GM19025 (cell line): ENCODE measurements at regions not wholly inside any gene's neighbourhood (a gene's known extent, or its start where the extent isn't known, plus 50 kb on each side); places are given as distances from the start of the nearest gene placed in this dataset.

Source experiments
- ATAC-seq: cut with Tn5 transposase; IDR thresholded peaks from one replicate; pipeline ENCODE4 v1.9.1; 2021; ENCODE audit warnings: mild to moderate bottlenecking, low read depth, moderate library complexity; ENCODE audit not compliant: unreplicated experiment

DNA sequence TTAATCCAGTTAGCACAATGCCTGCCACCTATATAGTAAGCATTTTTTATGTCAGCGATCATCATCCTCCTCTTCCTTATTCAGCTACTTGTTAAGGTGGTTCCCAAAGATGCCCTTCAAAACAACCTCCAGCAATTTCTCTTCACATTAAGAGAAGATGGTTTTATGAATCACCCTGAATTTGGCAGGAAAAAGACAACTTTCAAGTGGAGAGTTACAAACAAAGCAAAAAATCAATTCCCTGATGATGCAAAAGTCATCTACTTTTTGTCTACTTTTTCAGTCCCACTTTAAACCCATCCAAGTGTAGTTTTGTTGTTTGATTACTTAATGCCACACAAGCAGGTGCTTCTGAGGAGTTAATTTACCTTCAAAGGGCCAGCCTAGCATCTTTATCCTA lies 139.1 kb upstream of the SERP2 start:
- no peak for ATAC-seq

DNA sequence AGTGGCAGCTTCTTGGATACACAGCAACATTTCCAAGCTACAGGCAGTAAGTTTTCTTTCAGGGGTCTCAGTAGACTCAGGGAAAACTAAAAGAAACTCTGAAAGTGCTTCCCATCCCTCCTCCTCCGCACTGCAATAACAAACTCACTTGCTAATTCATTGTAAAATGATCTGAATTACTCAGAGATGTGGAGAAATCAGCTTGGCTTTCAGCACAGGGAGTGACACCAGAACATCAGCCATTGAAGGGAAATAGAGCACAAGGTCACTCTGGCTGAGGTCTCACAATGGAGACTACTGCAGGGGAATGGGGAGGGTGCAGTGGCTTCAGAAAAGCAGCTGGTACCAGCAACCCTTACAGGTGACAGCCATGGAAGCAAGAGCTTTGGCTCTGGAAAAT lies 137.3 kb upstream of the SERP2 start:
- ATAC-seq = no peak

DNA sequence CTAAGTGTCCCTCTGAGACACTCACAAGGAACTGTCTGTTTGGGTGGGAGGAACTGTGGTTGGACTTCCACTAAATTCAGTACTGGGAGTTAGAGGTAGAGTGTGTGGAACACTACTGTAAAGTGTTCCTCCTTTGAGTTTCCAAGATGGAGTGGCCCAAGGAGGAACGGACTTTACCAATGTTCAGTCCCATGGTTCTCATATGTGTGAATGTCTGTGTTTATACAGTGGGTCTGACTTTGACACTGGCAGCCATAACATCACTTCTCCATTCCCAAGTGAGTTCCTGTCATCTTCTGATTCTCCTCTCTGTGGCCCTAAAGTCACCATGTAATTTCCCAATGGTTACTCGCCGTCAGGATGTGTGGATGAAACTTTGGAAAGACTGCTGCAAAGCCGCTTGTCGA lies 136.8 kb upstream of the SERP2 start:
- no peak for ATAC-seq

DNA sequence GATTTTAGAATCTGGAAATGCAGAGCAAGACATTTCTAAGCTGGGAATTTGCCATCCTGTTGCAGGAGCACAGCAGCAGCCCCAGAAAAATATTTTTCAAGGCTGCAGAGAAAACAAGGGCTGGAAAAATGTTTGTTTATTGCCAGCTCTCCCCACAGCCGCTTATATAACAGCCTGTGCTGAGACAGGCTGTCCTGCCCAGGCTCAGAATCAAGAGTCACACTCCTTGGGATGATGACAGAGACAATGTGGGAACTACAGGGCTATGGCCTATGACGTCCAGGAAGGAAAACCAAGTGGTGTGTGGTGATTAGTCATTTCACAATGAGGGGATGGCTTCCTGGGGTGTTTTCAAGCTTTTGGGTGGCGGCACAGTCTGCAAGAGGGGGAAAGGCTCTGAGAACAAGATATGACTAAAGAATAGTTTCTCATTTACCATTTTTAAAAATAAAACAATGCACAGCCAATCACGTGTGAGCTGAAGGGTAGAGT lies 136.3 kb upstream of the SERP2 start:
- ATAC-seq = peak; percentile 67

DNA sequence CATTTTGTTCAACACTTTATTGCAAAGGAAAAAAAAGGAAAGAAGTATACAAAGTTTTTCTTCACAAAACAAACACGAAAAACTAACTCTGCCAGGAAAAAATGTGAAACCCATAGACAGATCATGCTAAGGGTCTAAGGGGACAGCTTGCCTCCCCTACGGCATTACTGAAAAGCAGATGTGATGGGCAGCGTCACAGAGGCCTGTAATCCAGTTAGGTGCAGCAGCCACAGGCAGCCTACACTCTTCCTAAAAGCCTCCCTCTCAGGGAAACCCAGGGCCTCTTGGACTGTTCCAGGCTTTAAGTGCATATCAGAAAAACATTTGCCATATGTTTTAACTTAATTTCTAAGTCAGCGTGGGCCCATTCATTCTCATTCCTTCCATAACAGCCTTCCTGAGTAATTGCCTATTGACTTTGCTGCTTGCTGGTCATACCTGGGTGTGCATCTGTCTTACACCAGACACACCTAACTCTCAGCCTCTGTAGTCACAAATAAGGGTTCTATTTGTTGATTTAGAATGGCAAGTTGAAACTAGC lies 135.7 kb upstream of the SERP2 start:
- ATAC-seq = no peak

DNA sequence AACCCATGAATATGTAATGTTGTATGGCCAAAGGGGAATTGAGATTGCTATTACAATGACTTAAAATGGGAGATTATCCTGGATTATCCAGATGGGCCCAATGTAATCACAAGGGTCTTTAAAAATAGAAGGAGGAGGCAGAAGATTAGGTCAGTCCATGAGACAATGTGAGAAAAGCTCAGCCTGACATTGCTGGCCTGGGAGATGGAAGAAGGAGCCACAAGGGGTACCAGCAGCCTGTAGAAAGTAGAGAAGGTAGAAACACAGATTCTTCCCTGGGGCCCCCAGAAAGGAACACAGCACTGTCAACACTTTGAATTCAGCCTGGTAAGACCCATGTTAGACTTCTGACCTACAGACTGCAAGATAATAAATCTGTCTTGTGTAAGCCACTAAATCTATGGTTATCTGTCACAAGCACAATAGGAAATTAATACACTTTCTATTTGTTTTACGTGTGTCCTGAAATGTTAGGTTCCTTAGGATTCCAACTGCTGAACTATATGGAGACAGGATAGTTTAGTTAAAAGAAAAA lies 132.9 kb upstream of the SERP2 start:
- ATAC-seq = no peak

DNA sequence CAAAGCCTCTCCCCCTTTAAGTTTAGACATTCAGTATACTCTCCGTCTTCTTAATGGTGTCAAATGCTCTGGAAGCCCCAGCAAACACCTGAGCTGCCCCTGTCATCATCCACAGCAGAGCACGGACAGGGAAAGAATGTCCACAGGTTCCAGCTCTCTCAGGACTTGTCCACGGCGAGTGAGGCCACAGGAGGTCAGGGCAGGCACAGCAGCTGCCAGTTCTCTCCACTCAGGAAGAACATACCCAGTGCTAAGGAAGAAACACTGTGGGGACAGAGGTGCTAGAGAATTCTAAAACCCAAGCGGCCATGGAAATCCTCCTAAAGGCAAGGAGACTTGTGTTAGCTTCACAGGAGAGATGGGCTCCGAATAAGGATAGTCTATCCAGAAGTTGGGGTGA lies 132.0 kb upstream of the SERP2 start:
- ATAC-seq = no peak

DNA sequence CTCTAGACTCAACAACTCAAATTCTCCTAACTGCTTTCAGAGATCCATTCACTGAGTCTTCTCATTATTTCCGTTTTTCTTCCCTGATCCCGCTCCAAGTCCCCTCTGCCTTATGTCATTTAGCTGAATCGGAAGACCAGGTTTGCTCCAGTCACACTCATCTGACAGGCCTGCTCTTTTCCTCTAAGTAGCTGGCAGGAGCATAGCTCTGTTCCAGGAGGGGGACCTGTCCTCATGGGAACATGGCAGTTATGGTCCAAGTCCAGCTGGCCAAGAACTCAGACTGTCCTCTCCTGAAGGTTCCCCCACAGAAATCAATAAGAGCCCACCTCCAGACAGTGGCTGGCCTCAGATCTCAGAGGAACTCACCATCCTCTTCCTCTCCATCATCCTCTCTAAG lies 130.9 kb upstream of the SERP2 start:
- no peak for ATAC-seq

DNA sequence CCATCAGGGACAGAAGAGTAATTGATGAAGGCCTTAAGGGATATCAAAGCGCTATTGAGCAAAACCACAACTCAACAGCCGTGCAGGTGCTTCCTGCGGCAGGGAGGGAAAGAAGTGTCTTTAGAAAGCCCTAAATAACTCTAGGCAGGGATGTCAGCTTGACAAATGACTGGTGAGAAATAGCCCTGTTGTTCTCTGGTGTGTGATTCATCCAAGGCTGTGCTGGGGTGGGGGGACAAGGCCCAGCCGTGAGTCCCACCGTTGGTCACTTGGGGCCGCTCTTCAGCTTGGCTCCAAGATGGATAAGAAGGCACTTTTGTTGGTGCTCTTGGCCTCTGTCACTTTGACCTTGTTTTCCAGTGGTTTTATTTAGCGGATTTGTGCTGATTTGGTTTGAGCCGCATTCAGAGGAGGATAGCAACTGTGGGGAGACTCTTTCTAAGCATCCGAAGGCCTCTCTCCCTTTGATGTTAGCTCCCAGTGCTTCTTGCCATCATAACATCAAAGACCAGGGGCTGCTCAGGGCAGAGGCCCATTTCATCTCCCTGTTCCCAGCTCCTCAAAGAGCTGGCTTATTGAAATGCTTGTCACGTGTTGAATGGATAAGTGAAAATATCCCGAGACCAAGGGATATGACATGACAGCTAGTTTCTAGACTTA lies 130.3 kb upstream of the SERP2 start:
- ATAC-seq = no peak

DNA sequence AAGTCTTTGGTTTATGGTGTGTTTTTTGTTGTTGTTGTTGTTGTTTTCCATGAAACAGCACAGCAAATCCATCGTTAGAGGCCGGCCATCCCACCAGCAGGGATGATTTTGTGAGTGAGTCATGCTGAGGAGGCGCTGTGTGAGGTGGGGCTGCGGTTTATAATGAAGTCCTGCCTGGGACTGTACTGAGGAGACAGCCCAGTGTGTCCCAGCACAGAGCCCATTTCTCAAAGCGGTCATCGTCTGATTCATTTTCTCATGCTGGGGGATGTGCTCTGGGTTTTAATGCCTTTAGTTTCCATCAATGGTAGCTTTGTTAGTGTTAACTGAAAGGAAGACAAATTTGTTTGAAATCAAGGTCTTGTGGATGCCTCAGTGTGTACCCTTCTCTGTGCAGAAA lies 129.3 kb upstream of the SERP2 start:
- no peak for ATAC-seq

DNA sequence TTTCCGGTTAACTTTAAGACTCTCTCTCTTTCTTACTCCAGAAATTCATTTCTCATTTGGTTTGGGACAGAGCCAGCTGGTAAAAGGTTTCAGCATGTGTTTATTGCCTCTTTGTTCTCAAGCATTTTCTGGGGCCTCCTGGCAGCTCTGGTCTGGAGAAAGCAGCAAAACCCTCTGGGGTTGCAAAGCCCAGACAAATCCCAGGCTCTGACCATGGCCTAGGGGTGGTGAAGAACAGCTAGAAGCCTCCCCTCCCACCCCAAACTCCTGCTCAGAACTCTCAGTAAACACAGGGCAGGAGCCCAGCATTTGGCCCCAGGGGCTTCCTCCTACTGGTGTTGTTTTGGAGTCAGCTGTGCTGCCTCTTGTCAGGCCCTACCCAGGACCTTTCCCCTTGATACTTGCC lies 124.2 kb upstream of the SERP2 start:
- ATAC-seq = no peak

DNA sequence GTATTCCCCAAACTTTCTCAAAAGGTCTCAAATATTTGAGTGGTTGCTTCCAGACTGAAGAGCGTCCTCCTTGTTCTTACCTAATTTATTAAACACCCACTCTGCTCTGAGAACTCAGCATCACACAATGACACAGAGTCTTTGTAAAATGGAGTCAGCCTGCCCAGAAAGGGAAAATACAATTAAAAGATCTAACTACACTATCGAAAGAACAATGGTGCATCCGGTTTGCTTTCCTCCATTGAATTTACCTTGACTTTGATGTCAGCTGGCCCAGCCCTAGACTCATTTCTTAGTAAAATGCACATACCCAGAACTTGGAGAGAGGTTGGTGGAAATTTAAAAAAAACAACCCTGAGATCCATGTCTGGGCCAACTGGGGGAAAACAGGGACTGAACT lies 120.7 kb upstream of the SERP2 start:
- no peak for ATAC-seq

DNA sequence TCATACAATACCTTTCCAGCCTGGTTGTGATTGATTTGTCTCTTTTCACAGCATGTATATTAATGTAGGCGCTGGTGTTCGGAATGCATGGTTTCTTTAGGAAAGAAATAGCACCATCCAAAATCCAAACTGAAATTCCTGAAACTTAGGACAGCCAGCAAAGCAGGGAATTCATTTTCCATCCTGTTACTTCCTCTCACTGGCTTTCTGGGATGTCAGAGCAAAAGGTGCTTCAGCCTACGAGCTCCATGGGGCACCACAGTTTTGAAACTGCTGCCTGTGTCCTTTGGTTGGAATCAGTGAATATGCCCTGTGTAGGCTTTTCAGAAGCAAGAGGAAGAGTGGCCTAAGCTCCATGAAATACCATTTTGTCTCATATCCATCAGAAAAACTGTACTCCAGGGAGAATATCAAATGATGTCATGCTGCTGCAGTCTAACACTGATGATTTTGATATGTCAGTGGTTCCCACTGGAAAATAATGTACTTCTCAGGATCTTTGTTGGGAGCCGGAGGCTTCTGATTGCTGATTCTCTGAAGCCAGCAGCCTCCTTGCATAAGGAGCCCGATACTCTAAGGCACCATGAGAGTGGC lies 117.8 kb upstream of the SERP2 start:
- ATAC-seq = no peak

DNA sequence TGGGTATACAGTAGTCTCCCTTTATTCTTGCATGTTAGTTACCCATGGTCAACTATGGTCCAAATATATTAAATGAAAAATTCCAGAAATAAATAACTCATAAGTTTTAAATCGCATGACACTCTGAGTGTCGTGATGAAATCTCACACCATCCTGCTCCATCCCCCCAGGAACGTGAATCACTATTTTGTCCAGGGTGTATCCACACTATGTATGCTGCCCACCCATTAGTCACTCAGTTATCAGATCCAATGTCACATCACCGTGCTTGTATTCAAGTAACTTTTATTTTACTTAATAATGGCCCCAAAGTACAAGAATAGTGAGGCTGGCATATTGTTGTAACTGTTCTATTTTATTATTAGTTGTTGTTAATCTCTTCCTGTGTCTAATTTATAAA lies 115.8 kb upstream of the SERP2 start:
- no peak for ATAC-seq

DNA sequence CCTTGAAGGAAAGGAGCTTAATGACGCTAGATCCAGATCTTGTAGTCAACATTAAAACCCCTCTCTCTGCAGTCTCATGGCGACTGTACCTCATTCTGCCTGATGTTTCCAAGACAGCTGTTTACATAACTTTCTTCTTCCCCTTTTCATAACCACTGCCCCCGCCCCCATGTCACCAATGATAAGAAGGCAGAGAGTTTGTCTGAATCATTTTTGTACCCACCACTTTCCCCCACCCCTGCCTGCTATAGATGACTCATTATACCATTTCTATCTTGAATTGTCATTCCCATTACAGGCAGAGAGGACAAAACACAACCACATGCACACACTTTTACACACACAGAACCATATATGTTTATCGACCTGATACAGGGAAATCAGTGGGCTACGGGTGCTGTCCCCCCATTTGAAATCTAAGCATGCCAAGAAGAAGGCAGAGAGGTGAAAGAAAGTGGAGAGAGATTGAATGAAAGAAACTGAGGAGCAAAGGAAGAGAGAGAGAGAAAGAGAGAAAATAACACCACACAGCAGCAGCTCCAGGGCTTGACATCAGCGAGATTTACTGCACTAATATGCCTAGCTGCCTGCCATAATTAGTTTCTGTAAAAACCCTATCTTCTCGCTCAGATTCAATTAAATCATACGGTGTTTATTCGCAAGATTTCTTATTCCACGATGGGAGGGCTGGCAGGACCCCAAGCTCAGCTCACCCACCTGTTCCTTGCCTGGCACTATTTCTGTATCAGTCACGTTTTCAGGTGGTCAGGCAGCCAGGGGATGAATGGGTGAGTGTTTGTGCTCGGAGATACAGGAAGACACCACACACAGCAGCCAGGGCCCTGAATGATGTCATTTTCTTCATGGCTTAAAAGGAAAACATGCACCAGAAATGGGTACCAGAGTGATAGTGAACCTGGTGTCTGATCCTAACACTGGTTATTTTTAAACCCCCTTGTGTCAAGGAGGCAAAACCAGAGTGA lies 114.3 kb upstream of the SERP2 start:
- peak; percentile 55 for ATAC-seq

DNA sequence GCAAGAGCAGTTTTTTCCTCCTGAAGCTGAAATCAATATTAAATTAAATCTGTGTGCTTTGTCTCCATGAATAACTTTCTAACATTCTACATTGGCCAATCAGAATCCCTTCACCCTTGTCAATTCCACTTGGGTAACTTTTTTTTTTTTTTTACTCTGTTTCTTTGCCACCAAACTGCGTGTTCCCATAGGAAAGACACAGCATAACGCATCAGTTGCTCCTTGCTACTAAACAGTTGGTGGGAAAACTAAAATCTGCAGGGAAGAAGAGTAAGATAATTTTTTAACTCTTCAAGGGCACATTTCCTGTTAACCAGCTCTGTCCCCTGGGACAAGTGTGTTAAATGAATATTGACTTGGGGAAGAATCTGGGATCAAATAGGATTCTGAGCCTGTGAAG lies 113.3 kb upstream of the SERP2 start:
- no peak for ATAC-seq

DNA sequence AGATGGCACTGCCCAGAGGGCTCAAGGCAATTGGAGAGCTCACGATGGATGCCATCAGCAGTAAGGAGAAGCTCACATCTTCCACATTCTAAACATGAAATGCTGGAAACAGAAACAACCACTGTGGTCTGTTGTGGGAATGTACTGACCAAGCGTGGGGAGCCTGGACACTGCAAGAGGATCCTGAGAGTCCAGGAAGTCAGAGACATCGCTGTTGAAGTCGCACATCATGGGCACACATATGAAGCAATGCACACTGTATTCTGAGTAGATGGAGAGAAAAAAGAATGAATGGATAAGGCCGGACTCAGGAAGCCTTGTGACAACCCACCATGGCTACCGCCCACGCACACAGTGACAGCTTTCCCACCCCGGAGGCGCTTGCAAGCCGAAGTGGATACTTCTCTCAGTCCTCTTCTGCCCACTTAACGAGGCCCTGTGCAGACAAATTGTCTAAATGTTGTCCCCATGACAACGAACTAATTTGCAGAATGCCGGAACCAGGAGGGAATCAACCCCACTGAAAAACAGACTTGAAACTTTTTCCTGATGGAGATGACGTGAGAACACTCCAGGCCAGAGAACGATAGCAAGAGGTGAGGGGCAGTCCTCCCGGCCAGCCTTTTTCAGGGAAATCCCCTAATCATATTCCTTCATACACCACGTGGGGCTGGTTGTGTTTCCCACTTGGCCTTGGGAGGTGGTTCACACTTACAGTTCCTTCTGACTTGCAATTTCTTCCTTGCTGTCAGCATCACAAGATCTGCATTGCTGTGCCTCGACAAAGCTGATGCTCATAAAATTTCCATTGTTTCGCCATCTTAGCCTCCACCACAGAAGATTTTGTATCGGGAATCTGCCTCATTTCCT lies 109.6 kb upstream of the SERP2 start:
- ATAC-seq = no peak

DNA sequence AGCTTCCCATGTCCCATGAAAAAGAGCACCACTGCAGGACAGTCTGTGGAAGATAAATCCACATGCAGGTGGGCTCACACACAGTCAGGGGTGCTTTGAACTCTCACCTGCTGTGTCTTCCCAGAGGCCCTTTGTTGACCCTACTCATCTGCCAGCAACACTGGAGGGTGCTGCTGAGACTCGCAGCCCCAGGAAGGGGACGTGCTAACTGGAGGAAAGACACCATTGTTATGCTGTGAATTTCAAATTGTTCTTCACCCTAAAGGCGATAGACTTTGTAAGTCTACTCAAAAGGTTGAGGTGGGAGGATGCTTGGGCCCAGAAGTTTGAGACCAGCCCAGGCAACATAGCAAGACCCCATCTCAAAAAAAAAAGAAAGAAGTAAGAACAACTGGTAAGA lies 107.3 kb upstream of the SERP2 start:
- no peak for ATAC-seq

DNA sequence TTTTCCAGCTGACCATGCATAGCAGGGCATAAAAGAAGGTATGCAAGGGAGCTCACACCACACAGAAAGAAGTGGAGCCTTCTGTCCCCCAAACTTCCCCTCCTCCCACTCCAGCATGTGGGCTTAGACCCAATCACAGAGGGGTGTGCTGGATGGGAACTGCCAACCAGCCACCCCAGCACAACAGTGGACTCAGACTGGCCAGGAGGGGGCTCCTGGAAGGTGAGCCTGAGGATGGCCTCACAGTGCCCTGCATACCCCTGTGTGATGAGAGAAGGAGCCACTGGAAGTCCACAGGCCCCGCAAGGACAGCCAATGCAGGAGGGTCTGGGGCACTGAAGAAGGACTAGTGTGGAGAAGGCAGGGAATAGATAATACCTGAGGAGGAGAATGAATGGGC lies 106.9 kb upstream of the SERP2 start:
- ATAC-seq = no peak

DNA sequence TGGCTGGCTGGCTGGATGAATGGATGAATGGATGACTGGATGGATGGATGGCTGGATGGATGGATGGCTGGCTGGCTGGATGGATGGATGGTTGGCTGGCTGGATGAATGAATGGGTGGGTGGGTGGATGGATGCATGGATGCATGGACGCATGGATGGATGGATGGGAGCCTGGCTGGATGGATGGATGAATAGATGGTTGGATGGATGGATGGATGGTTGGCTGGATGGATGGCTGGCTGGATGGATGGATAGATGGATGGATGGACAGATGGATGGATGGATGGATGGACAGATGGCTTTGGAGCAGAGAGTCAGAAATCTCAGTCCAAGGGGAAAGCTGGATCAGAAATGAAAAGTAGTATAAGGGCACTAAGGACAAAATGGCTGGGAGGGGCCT lies 106.4 kb upstream of the SERP2 start:
- ATAC-seq = no peak
